ENCODE measurements at regions not wholly inside any gene's neighbourhood (a gene's known extent, or its start where the extent isn't known, plus 50 kb on each side); places are given as distances from the start of the nearest gene placed in this dataset.

- TF ChIP-seq FOXM1 (IDR thresholded peaks at IDR 0.05; ENCODE audit: low read depth) (no peak), RCOR1 (IDR thresholded peaks at IDR 0.05; ENCODE audit: low read length) (no peak), ZBTB33 (IDR thresholded peaks at IDR 0.05; ENCODE audit: borderline replicate concordance, low read depth) (no peak), POLR2AphosphoS5 (IDR thresholded peaks at IDR 0.05; ENCODE audit: low read depth, low read length) (no peak), CTCF (IDR thresholded peaks at IDR 0.05) (no peak), EP300 (IDR thresholded peaks at IDR 0.05; ENCODE audit: borderline replicate concordance in 1 of 2, low read depth in 1 of 2, low read length in 1 of 2) (no peak), SIN3A (IDR thresholded peaks at IDR 0.05; ENCODE audit: borderline replicate concordance, low read depth, low read length) (no peak), SMC3 (IDR thresholded peaks at IDR 0.05; ENCODE audit: low read depth, low read length) (no peak), GABPA (IDR thresholded peaks at IDR 0.05; ENCODE audit: low read depth) (no peak), REST (IDR thresholded peaks at IDR 0.05; ENCODE audit: low read depth, low read length) (no peak)
Measured at GRCh38 chr1:232754930-232755329, 50.3 kb upstream of the MAP10 start.
